ENCODE measurements at regions not wholly inside any gene's neighbourhood (a gene's known extent, or its start where the extent isn't known, plus 50 kb on each side); places are given as distances from the start of the nearest gene placed in this dataset.

DNA sequence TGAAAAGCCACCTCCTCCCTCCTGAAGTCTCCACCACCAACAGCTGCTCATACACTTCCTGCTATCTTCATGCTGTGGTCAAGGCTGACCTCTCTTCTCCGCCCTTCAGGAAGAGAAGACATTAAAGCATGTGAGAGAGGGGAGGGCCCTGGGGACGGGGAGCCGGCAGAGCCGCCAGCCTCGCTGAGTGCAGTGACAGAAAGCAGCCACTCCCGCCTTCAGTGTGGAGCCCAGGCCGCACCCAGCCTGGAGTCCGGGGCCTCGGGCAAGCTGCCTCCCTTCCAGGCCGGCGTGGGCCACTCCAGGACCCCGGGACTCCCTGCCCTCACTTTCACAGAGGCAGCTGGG, 94.7 kb upstream of the TNRC6C start:
- TF ChIP-seq CTCF (IDR thresholded peaks at IDR 0.05) (no peak), POLR2A (IDR thresholded peaks at IDR 0.05) (no peak)
